ENCODE measurements at regions not wholly inside any gene's neighbourhood (a gene's known extent, or its start where the extent isn't known, plus 50 kb on each side); places are given as distances from the start of the nearest gene placed in this dataset.
"Not testable (repeated sequence)": the region's sequence is repeated elsewhere in the genome, so short reads cannot be mapped to it uniquely, and the experiment has no call there.

- not testable (repeated sequence) for TF ChIP-seq CTCF (conservative IDR thresholded peaks at IDR 0.05; ENCODE audit: low read depth, low read length); EZH2 (IDR thresholded peaks at IDR 0.05; ENCODE audit: borderline replicate concordance, low read depth, low read length, poor library complexity, severe bottlenecking)
These were observed 457.7 kb upstream of the SPRED2 start for GRCh38 chr2:65890131-65890530.
